ENCODE measurements at regions not wholly inside any gene's neighbourhood (a gene's known extent, or its start where the extent isn't known, plus 50 kb on each side); places are given as distances from the start of the nearest gene placed in this dataset.

GRCh38 chr13:90997951-90998350, 349.5 kb upstream of the MIR17HG start:
- H3K4me3 Mint-ChIP-seq: no peak overlapping the region
- DNase-seq (ENCODE audit: extremely low spot score, unreplicated experiment): no peak
- no peak for TF ChIP-seq CTCF (conservative IDR thresholded peaks at IDR 0.05)
- H3K4me1 Mint-ChIP-seq (ENCODE audit: unreplicated experiment): no peaks in the 10 kb centered on the region
- no peak overlapping the region for H3K27ac Mint-ChIP-seq
- no peaks in the 10 kb centered on the region for H3K36me3 Mint-ChIP-seq
- no peaks in the 10 kb centered on the region for H3K9me3 Mint-ChIP-seq
- H3K27me3 Mint-ChIP-seq: no peaks in the 10 kb centered on the region

GRCh38 chr13:90999401-90999800, 348.1 kb upstream of the MIR17HG start:
- Mint-ChIP-seq H3K27ac (no peak overlapping the region), H3K9me3 (no peaks in the 10 kb centered on the region), H3K36me3 (no peaks in the 10 kb centered on the region), H3K27me3 (no peaks in the 10 kb centered on the region), H3K4me1 (ENCODE audit: unreplicated experiment) (no peaks in the 10 kb centered on the region), H3K4me3 (no peak overlapping the region)
- TF ChIP-seq CTCF (conservative IDR thresholded peaks at IDR 0.05): no peak
- DNase-seq (ENCODE audit: extremely low spot score, unreplicated experiment): no peak

- Mint-ChIP-seq H3K27me3 (no peaks in the 10 kb centered on the region), H3K36me3 (no peaks in the 10 kb centered on the region), H3K4me3 (no peak overlapping the region), H3K9me3 (no peaks in the 10 kb centered on the region), H3K4me1 (ENCODE audit: unreplicated experiment) (no peaks in the 10 kb centered on the region), H3K27ac (no peak overlapping the region)
- TF ChIP-seq CTCF (conservative IDR thresholded peaks at IDR 0.05): no peak
- DNase-seq (ENCODE audit: extremely low spot score, unreplicated experiment): no peak
Observed at GRCh38 chr13:91001371-91001770, 346.1 kb upstream of the MIR17HG start.

GRCh38 chr13:91014696-91015095, 332.8 kb upstream of the MIR17HG start:
- H3K4me3 Mint-ChIP-seq: no peak overlapping the region
- H3K27ac Mint-ChIP-seq: no peak overlapping the region
- no peaks in the 10 kb centered on the region for H3K27me3 Mint-ChIP-seq
- TF ChIP-seq CTCF (conservative IDR thresholded peaks at IDR 0.05): no peak
- H3K36me3 Mint-ChIP-seq: no peaks in the 10 kb centered on the region
- peaks cover 12% of the 10 kb centered on the region for H3K4me1 Mint-ChIP-seq (ENCODE audit: unreplicated experiment)
- H3K9me3 Mint-ChIP-seq: no peaks in the 10 kb centered on the region
- DNase-seq (ENCODE audit: extremely low spot score, unreplicated experiment): no peak

GRCh38 chr13:91017031-91017668, 330.3 kb upstream of the MIR17HG start:
- Mint-ChIP-seq H3K27ac (no peak overlapping the region), H3K4me1 (ENCODE audit: unreplicated experiment) (peaks cover 18% of the 10 kb centered on the region), H3K9me3 (no peaks in the 10 kb centered on the region), H3K36me3 (no peaks in the 10 kb centered on the region), H3K27me3 (no peaks in the 10 kb centered on the region), H3K4me3 (peak overlapping the region; percentile 2)
- TF ChIP-seq CTCF (conservative IDR thresholded peaks at IDR 0.05): peak; percentile 94
- DNase-seq (ENCODE audit: extremely low spot score, unreplicated experiment): no peak

- TF ChIP-seq CTCF (conservative IDR thresholded peaks at IDR 0.05): no peak
- Mint-ChIP-seq H3K27me3 (no peaks in the 10 kb centered on the region), H3K36me3 (no peaks in the 10 kb centered on the region), H3K4me3 (peak overlapping the region; percentile 2), H3K27ac (no peak overlapping the region), H3K4me1 (ENCODE audit: unreplicated experiment) (peaks cover 19% of the 10 kb centered on the region), H3K9me3 (no peaks in the 10 kb centered on the region)
- DNase-seq (ENCODE audit: extremely low spot score, unreplicated experiment): no peak
Observed at GRCh38 chr13:91017669-91018053, 329.8 kb upstream of the MIR17HG start.

Measured in type B pancreatic cell (in vitro differentiated cells).